ENCODE measurements at regions not wholly inside any gene's neighbourhood (a gene's known extent, or its start where the extent isn't known, plus 50 kb on each side); places are given as distances from the start of the nearest gene placed in this dataset.

GRCh38 chr9:20078246-20078645 lies 289.4 kb upstream of the SLC24A2 start:
- intact Hi-C loops (cut with DNase I): no loop called here
- Histone ChIP-seq H3K27me3 (ENCODE audit: insufficient read depth in 3 of 3, low read length in 2 of 3) (no peaks in the 10 kb centered on the region), H3K36me3 (ENCODE audit: insufficient read depth in 1 of 2, low read depth in 1 of 2) (no peaks in the 10 kb centered on the region), H3K4me3 (no peak overlapping the region), H3K9me3 (no peaks in the 10 kb centered on the region), H3K4me1 (no peaks in the 10 kb centered on the region), H3K27ac (no peak overlapping the region)
- no peak for TF ChIP-seq CTCF (IDR thresholded peaks at IDR 0.05)
- ATAC-seq (no peak), DNase-seq (no peak)

- no peaks in the 10 kb centered on the region for H3K27me3 ChIP-seq (ENCODE audit: insufficient read depth in 3 of 3, low read length in 2 of 3)
- H3K4me1 ChIP-seq: no peaks in the 10 kb centered on the region
- intact Hi-C loops (cut with DNase I): no loop called here
- DNase-seq (no peak), ATAC-seq (no peak)
- no peak overlapping the region for H3K4me3 ChIP-seq
- WGBS, 3 donors: 27 to 78% (median 44%) methylated on average over 1 of the region's 1 CpG
- no peaks in the 10 kb centered on the region for H3K36me3 ChIP-seq (ENCODE audit: insufficient read depth in 1 of 2, low read depth in 1 of 2)
- TF ChIP-seq CTCF (IDR thresholded peaks at IDR 0.05): no peak
- no peak overlapping the region for H3K27ac ChIP-seq
- H3K9me3 ChIP-seq: no peaks in the 10 kb centered on the region
These were observed 285.5 kb upstream of the SLC24A2 start for GRCh38 chr9:20074291-20074690.

GRCh38 chr9:20070336-20070735 lies 281.5 kb upstream of the SLC24A2 start:
- WGBS, 3 donors: 88 to 91% (median 90%) methylated on average over 3 of the region's 3 CpGs
- intact Hi-C loops (cut with DNase I): no loop called here

GRCh38 chr9:20065796-20066700 lies 277.2 kb upstream of the SLC24A2 start:
- H3K4me1 ChIP-seq: no peaks in the 10 kb centered on the region
- no peak overlapping the region for H3K27ac ChIP-seq
- H3K9me3 ChIP-seq: no peaks in the 10 kb centered on the region
- intact Hi-C loops (cut with DNase I): no loop called here
- H3K4me3 ChIP-seq: no peak overlapping the region
- 12 to 33% (median 20%) methylated on average over 4 of the region's 4 CpGs for WGBS, 3 donors
- DNase-seq: no peak
- no peak for TF ChIP-seq CTCF (IDR thresholded peaks at IDR 0.05)
- H3K36me3 ChIP-seq (ENCODE audit: insufficient read depth in 1 of 2, low read depth in 1 of 2): no peaks in the 10 kb centered on the region
- H3K27me3 ChIP-seq (ENCODE audit: insufficient read depth in 3 of 3, low read length in 2 of 3): peaks cover 0 to 1% (median 0%) of the 10 kb centered on the region in 3 donors
- no peak for ATAC-seq

More at GRCh38 chr9:20070336-20070735, 281.5 kb upstream of the SLC24A2 start:
- Histone ChIP-seq H3K4me1 (no peaks in the 10 kb centered on the region), H3K27ac (no peak overlapping the region), H3K9me3 (no peaks in the 10 kb centered on the region), H3K4me3 (no peak overlapping the region), H3K36me3 (ENCODE audit: insufficient read depth in 1 of 2, low read depth in 1 of 2) (no peaks in the 10 kb centered on the region), H3K27me3 (ENCODE audit: insufficient read depth in 3 of 3, low read length in 2 of 3) (no peaks in the 10 kb centered on the region)
- no peak for TF ChIP-seq CTCF (IDR thresholded peaks at IDR 0.05)
- DNase-seq (no peak), ATAC-seq (no peak)

All from psoas muscle (tissue), 7 donors.